IMR-90 (cell line): ENCODE measurements at regions not wholly inside any gene's neighbourhood (a gene's known extent, or its start where the extent isn't known, plus 50 kb on each side); places are given as distances from the start of the nearest gene placed in this dataset.

Source experiments
- ATAC-seq: fragments of 200-7000 bp; cut with Tn5 transposase; 2 replicates; pipeline ENCODE4 v1.9.1; 2020; ENCODE audit warnings: low read depth, mild to moderate bottlenecking, moderate library complexity
- BruUV-seq: library from RNA; stranded (reverse); fragments of 400-500 nt; replicated peaks from 2 replicates; lab custom pipeline; 2021; lab: Mats Ljungman, UMichigan
- CTCF ChIA-PET: fragments of 300-600 bp; formaldehyde crosslinking; extraction: SDS; loops from one replicate; lab custom pipeline; 2021; ENCODE audit warnings: antibody characterized with exemption; lab: Yijun Ruan, JAX
- POLR2A ChIA-PET: fragments of 300-600 bp; sonication (Branson Sonifier 250); formaldehyde crosslinking; loops from one replicate; lab custom pipeline; 2022; ENCODE audit warnings: antibody characterized with exemption; ENCODE audit not compliant: unreplicated experiment; lab: Charles Lee
- DNase-seq: peaks from one replicate; pipeline ENCODE4 v3.0.0; 2013
- H2AFZ ChIP-seq: replicated peaks from 2 replicates; pipeline ENCODE3; 2013; ENCODE audit warnings: low read length, mild to moderate bottlenecking; ENCODE audit not compliant: poor library complexity
- H2AK5ac ChIP-seq: 2 replicates; pipeline ENCODE4 v1.6.1; 2013; ENCODE audit warnings: low read depth, low read length, inconsistent platforms
- H2AK9ac ChIP-seq: replicated peaks from 2 replicates; pipeline ENCODE3; 2013; ENCODE audit warnings: mild to moderate bottlenecking, low read depth, low read length, moderate library complexity; ENCODE audit not compliant: poor library complexity
- H2BK120ac ChIP-seq: 2 replicates; pipeline ENCODE4 v1.6.1; 2013; ENCODE audit warnings: low read depth, low read length, inconsistent platforms
- H2BK15ac ChIP-seq: 3 replicates; pipeline ENCODE4 v1.6.1; 2013; ENCODE audit warnings: low read depth, low read length, inconsistent platforms
- H2BK20ac ChIP-seq: 2 replicates; pipeline ENCODE4 v1.6.1; 2013; ENCODE audit warnings: low read depth, mild to moderate bottlenecking, inconsistent platforms, low read length, moderate library complexity
- H2BK5ac ChIP-seq: 2 replicates; pipeline ENCODE4 v1.6.1; 2013; ENCODE audit warnings: mild to moderate bottlenecking, low read depth, low read length, inconsistent platforms; ENCODE audit not compliant: poor library complexity, severe bottlenecking
- H3K14ac ChIP-seq: replicated peaks from 2 replicates; pipeline ENCODE4 v1.6.1; 2013; ENCODE audit warnings: low read depth, low read length, inconsistent platforms
- H3K18ac ChIP-seq: 2 replicates; pipeline ENCODE4 v1.6.1; 2013; ENCODE audit warnings: low read depth, low read length, control low read depth
- H3K23ac ChIP-seq: 2 replicates; pipeline ENCODE4 v1.6.1; 2013; ENCODE audit warnings: low read depth, low read length, inconsistent platforms
- H3K27ac ChIP-seq: 2 replicates; pipeline ENCODE4 v1.5.1; 2013; ENCODE audit warnings: mild to moderate bottlenecking, control low read depth, low read length; ENCODE audit not compliant: insufficient read depth
- H3K27me3 ChIP-seq: 2 replicates; pipeline ENCODE4 v1.6.1; 2013; ENCODE audit warnings: low read length; ENCODE audit not compliant: control insufficient read depth, insufficient read depth
- H3K36me3 ChIP-seq: 2 replicates; pipeline ENCODE4 v1.6.1; 2013; ENCODE audit warnings: low read length, mixed read lengths; ENCODE audit not compliant: control insufficient read depth, insufficient read depth
- H3K4ac ChIP-seq: 2 replicates; pipeline ENCODE4 v1.6.1; 2013; ENCODE audit warnings: low read depth, low read length, inconsistent platforms
- H3K4me1 ChIP-seq: 2 replicates; pipeline ENCODE4 v1.6.1; 2013; ENCODE audit warnings: low read length, mixed read lengths; ENCODE audit not compliant: control insufficient read depth, insufficient read depth
- H3K4me2 ChIP-seq: 2 replicates; pipeline ENCODE4 v1.6.1; 2013; ENCODE audit warnings: low read depth, mild to moderate bottlenecking, control low read depth, low read length, moderate library complexity
- H3K4me3 ChIP-seq: 2 replicates; pipeline ENCODE4 v1.5.1; 2013; ENCODE audit warnings: low read depth, mild to moderate bottlenecking, control low read depth, low read length, moderate library complexity; ENCODE audit not compliant: insufficient read depth
- H3K56ac ChIP-seq: 2 replicates; pipeline ENCODE4 v1.6.1; 2013; ENCODE audit warnings: low read length, inconsistent platforms; ENCODE audit not compliant: insufficient read depth; ENCODE audit errors: extremely low read depth
- H3K79me1 ChIP-seq, 2 experiments: 2 replicates each; pipeline ENCODE4 v1.6.1; 2013; ENCODE audit warnings: low read length in 2 of 2, inconsistent platforms in 1 of 2, low read depth in 1 of 2
- H3K9ac ChIP-seq: 2 replicates; pipeline ENCODE4 v1.6.1; 2013; ENCODE audit warnings: low read depth, low read length, control low read depth
- H3K9me1 ChIP-seq: 2 replicates; pipeline ENCODE4 v1.6.1; 2013; ENCODE audit warnings: low read length, inconsistent platforms; ENCODE audit not compliant: insufficient read depth
- H3K9me3 ChIP-seq: 2 replicates; pipeline ENCODE4 v1.6.1; 2013; ENCODE audit warnings: low read length; ENCODE audit not compliant: control insufficient read depth, insufficient read depth
- H4K20me1 ChIP-seq: 2 replicates; pipeline ENCODE4 v1.6.1; 2013; ENCODE audit warnings: low read length, inconsistent platforms; ENCODE audit not compliant: insufficient read depth
- H4K5ac ChIP-seq: 2 replicates; pipeline ENCODE4 v1.6.1; 2013; ENCODE audit warnings: mild to moderate bottlenecking, low read depth, low read length, control low read depth
- H4K8ac ChIP-seq, 2 experiments: 2 replicates each; pipeline ENCODE4 v1.6.1; 2013; ENCODE audit warnings: low read depth in 2 of 2, low read length in 2 of 2, control low read depth in 1 of 2, inconsistent platforms in 1 of 2
- H4K91ac ChIP-seq: 2 replicates; pipeline ENCODE4 v1.6.1; 2013; ENCODE audit warnings: low read depth, low read length, inconsistent platforms; ENCODE audit not compliant: insufficient read depth
- BHLHE40 ChIP-seq: fragments of 150-350 bp; IDR thresholded peaks from 2 replicates; pipeline ENCODE4 v1.6.1; 2016; ENCODE audit warnings: mild to moderate bottlenecking, low read depth, low read length
- CHD1 ChIP-seq: IDR thresholded peaks from 2 replicates; pipeline ENCODE4 v1.6.1; 2012; ENCODE audit warnings: low read depth, low read length, improper control_type of control experiment
- CTCF ChIP-seq: conservative IDR thresholded peaks from 2 replicates; pipeline ENCODE4 v1.5.1; 2012; ENCODE audit warnings: mild to moderate bottlenecking, low read depth, low read length, improper control_type of control experiment
- ELK1 ChIP-seq: fragments of 150-350 bp; IDR thresholded peaks from 2 replicates; pipeline ENCODE4 v1.6.1; 2016; ENCODE audit warnings: low read depth, mild to moderate bottlenecking, low read length, moderate library complexity, borderline replicate concordance
- FOS ChIP-seq: fragments of 150-350 bp; IDR thresholded peaks from 2 replicates; pipeline ENCODE4 v1.6.1; 2016; ENCODE audit warnings: low read depth, low read length
- MAFK ChIP-seq: IDR thresholded peaks from 2 replicates; pipeline ENCODE4 v1.6.1; 2012; ENCODE audit warnings: low read depth, low read length, improper control_type of control experiment
- MAZ ChIP-seq: IDR thresholded peaks from 2 replicates; pipeline ENCODE4 v1.6.1; 2012; ENCODE audit warnings: low read depth, mild to moderate bottlenecking, low read length, improper control_type of control experiment, moderate library complexity, borderline replicate concordance
- NFE2L2 ChIP-seq: fragments of 150-350 bp; IDR thresholded peaks from 2 replicates; pipeline ENCODE4 v1.6.1; 2016; ENCODE audit warnings: low read depth, mild to moderate bottlenecking, low read length
- POLR2A ChIP-seq: IDR thresholded peaks from 2 replicates; pipeline ENCODE4 v1.6.1; 2012; ENCODE audit warnings: mild to moderate bottlenecking, low read depth, low read length
- RAD21 ChIP-seq: IDR thresholded peaks from 2 replicates; pipeline ENCODE4 v1.6.1; 2012; ENCODE audit warnings: low read length, improper control_type of control experiment
- RCOR1 ChIP-seq: IDR thresholded peaks from 2 replicates; pipeline ENCODE4 v1.6.1; 2012; ENCODE audit warnings: mild to moderate bottlenecking, low read length, improper control_type of control experiment; ENCODE audit not compliant: insufficient replicate concordance
- RFX5 ChIP-seq: IDR thresholded peaks from 2 replicates; pipeline ENCODE4 v1.8.0; 2012; ENCODE audit warnings: low read depth, mild to moderate bottlenecking, low read length, moderate library complexity
- SMC3 ChIP-seq: fragments of 150-350 bp; IDR thresholded peaks from 2 replicates; pipeline ENCODE4 v1.6.1; 2016; ENCODE audit warnings: low read depth, mild to moderate bottlenecking, antibody characterized with exemption, low read length, moderate library complexity
- USF2 ChIP-seq: fragments of 150-350 bp; IDR thresholded peaks from 2 replicates; pipeline ENCODE4 v1.6.1; 2017; ENCODE audit warnings: mild to moderate bottlenecking, antibody characterized with exemption, low read length, low read depth
- WGBS, 2 experiments: methylation state at CpG; one replicate each; pipeline versions ENCODE4 v1.1.5 to v1.1.7; 2013; ENCODE audit warnings: missing lambda C conversion rate in 2 of 2; ENCODE audit not compliant: insufficient read length in 1 of 2; ENCODE audit errors: extremely low coverage in 2 of 2; 5-methylcytosine and 5-hydroxymethylcytosine counted together
- dilution Hi-C: fragments of 300-500 bp; cut with HindIII; formaldehyde crosslinking; loops from one replicate; pipeline ENCODE4 v1.14.3; 2018; ENCODE audit warnings: low sequenced_read_pairs; ENCODE audit not compliant: unreplicated experiment
- in situ Hi-C: fragments of 300-500 bp; cut with MboI; formaldehyde crosslinking; loops from 3 replicates; pipeline ENCODE4 v1.14.3; 2019; ENCODE audit warnings: low sequenced_read_pairs, inconsistent platforms, mixed read lengths
- intact Hi-C: fragments of 100-400 bp; cut with micrococcal nuclease; formaldehyde crosslinking; loops from 2 replicates; pipeline ENCODE4 v1.10.0; 2022

GRCh38 chr9:26462751-26463150 lies 429.9 kb downstream of the CAAP1 start:
- dilution Hi-C loops, result no loop called here
- H3K9me3 ChIP-seq, result no peaks in the 10 kb centered on the region; the same call in 1 of the 2 replicates
- H4K8ac ChIP-seq, result no peak overlapping the region
- no peaks in the 10 kb centered on the region for H3K27me3 ChIP-seq
- no peak overlapping the region for H2BK20ac ChIP-seq
- no peak for TF ChIP-seq MAZ
- TF ChIP-seq CHD1, result no peak
- TF ChIP-seq SMC3, result no peak
- TF ChIP-seq ELK1, result no peak
- TF ChIP-seq USF2, result no peak
- no peak for TF ChIP-seq RFX5
- no peak for TF ChIP-seq CTCF
- no peak for TF ChIP-seq POLR2A
- TF ChIP-seq NFE2L2, result no peak
- no peak for TF ChIP-seq RAD21
- TF ChIP-seq RCOR1, result no peak
- TF ChIP-seq BHLHE40, result no peak
- TF ChIP-seq FOS, result no peak
- no peak for TF ChIP-seq MAFK
- ATAC-seq (no peak), DNase-seq (no peak)
- no CpG with 5 or more reads among the region's 1 CpG for WGBS, 2 experiments
- no peak overlapping the region for H2AK9ac ChIP-seq
- no peak overlapping the region for H3K4me2 ChIP-seq
- no peak overlapping the region for H2BK5ac ChIP-seq
- in situ Hi-C loops, result no loop called here
- H2AK5ac ChIP-seq, result no peak overlapping the region
- no peak overlapping the region for H2BK120ac ChIP-seq
- no peak overlapping the region for H3K14ac ChIP-seq
- no peak overlapping the region for H3K27ac ChIP-seq
- H2AFZ ChIP-seq, result no peak overlapping the region
- H3K23ac ChIP-seq, result no peak overlapping the region
- intact Hi-C loops, result no loop called here
- BruUV-seq, result no TSS peak
- no peak overlapping the region for H3K9ac ChIP-seq
- ChIA-PET POLR2A (no interaction called here), CTCF (no interaction called here)
- H3K4ac ChIP-seq, result no peak overlapping the region
- no peak overlapping the region for H3K56ac ChIP-seq
- H2BK15ac ChIP-seq, result no peak overlapping the region
- no peaks in the 10 kb centered on the region for H3K9me1 ChIP-seq
- H4K91ac ChIP-seq, result no peak overlapping the region
- no peaks in the 10 kb centered on the region for H3K79me1 ChIP-seq
- no peaks in the 10 kb centered on the region for H4K20me1 ChIP-seq
- H3K4me3 ChIP-seq, result no peak overlapping the region
- H3K36me3 ChIP-seq, result no peaks in the 10 kb centered on the region
- no peak overlapping the region for H3K18ac ChIP-seq
- no peaks in the 10 kb centered on the region for H3K4me1 ChIP-seq
- H4K5ac ChIP-seq, result no peak overlapping the region
